Peyer's patch (tissue), 4 donors: ENCODE measurements at regions not wholly inside any gene's neighbourhood (a gene's known extent, or its start where the extent isn't known, plus 50 kb on each side); places are given as distances from the start of the nearest gene placed in this dataset.

Experiments used
- DNase-seq, 3 donors: peaks; one replicate each; pipeline ENCODE4 v3.0.0-alpha.2; 2017 to 2019
- H3K27ac ChIP-seq, 4 donors: fragments of 200-600 bp; sonication (generic); one replicate each; pipeline ENCODE4 v1.5.1; 2016 to 2019
- H3K27me3 ChIP-seq, 2 donors: fragments of 200-600 bp; sonication (generic); one replicate each; pipeline ENCODE4 v1.5.1; 2019
- H3K36me3 ChIP-seq, 3 donors: fragments of 200-600 bp; sonication (generic); one replicate each; pipeline ENCODE4 v1.5.1; 2016 to 2019
- H3K4me1 ChIP-seq, 4 donors: fragments of 200-600 bp; sonication (generic); one replicate each; pipeline ENCODE4 v1.5.1; 2016 to 2019
- H3K4me3 ChIP-seq, 4 donors: fragments of 200-600 bp; sonication (generic); 1 replicate in 3 of 4; 2 replicates in 1 of 4; pipeline ENCODE4 v1.5.1; 2016 to 2019; ENCODE audit warnings: mild to moderate bottlenecking in 1 of 4
- H3K9me3 ChIP-seq, 4 donors: fragments of 200-600 bp; sonication (generic); one replicate each; pipeline ENCODE4 v1.5.1; 2016 to 2019; ENCODE audit warnings: mild to moderate bottlenecking in 1 of 4
- POLR2A ChIP-seq, 2 donors: fragments of 450-650 bp; IDR thresholded peaks; one replicate each; pipeline ENCODE4 v1.5.1; 2017; ENCODE audit warnings: antibody characterized with exemption in 2 of 2, mild to moderate bottlenecking in 2 of 2, moderate library complexity in 2 of 2
- TF ChIP-seq, protein P1 (sequence below), 6 experiments: fragments of 450-650 bp in 4 of 6; fragments of 200-600 bp in 2 of 6; sonication (generic) in 1 of 6; IDR thresholded peaks; one replicate each; pipeline ENCODE4 v1.5.1; 2017 to 2019; ENCODE audit warnings: antibody characterized with exemption in 6 of 6, mild to moderate bottlenecking in 3 of 6, moderate library complexity in 1 of 6

DNA sequence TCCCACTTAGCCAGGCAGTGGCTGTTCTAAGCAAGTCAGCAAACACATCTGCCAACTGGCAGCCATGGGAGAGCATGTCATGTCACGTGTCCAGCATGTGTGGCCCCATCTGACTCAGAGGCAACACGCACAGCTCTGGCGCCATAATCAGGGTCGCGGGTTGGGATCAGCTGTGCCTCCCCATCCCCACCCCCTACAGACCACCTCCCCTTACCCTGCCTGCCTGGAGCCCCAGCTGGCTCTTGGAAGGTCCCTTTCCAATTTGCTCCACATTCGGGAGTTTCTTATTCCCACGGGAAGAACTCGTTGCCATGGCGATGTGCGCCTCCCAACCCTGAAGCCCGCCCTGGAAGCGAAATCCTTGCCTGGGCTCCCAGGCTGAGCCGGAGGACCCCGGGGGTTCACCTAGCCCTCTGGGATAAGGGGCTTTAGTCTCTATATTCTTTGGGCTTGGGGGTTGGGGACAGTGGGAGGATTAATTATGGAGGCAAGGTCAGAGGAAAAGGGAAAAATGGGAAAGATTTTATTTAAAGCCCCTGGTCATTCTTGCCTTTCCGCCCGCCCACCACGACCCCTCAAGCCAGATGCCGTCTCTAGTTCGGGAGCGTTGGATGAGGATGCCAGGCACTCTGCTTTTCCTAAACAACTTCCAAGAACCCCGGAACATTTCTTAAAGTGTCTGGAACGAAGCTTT, 283.7 kb downstream of the ZEB1 start:
- TF ChIP-seq, protein P1, sequence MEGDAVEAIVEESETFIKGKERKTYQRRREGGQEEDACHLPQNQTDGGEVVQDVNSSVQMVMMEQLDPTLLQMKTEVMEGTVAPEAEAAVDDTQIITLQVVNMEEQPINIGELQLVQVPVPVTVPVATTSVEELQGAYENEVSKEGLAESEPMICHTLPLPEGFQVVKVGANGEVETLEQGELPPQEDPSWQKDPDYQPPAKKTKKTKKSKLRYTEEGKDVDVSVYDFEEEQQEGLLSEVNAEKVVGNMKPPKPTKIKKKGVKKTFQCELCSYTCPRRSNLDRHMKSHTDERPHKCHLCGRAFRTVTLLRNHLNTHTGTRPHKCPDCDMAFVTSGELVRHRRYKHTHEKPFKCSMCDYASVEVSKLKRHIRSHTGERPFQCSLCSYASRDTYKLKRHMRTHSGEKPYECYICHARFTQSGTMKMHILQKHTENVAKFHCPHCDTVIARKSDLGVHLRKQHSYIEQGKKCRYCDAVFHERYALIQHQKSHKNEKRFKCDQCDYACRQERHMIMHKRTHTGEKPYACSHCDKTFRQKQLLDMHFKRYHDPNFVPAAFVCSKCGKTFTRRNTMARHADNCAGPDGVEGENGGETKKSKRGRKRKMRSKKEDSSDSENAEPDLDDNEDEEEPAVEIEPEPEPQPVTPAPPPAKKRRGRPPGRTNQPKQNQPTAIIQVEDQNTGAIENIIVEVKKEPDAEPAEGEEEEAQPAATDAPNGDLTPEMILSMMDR (IDR thresholded peaks at IDR 0.05), result no peak
- TF ChIP-seq POLR2A (IDR thresholded peaks at IDR 0.05), result no peak
- peak in 2 of 3 donors; percentile 24 to 79 for DNase-seq

DNA sequence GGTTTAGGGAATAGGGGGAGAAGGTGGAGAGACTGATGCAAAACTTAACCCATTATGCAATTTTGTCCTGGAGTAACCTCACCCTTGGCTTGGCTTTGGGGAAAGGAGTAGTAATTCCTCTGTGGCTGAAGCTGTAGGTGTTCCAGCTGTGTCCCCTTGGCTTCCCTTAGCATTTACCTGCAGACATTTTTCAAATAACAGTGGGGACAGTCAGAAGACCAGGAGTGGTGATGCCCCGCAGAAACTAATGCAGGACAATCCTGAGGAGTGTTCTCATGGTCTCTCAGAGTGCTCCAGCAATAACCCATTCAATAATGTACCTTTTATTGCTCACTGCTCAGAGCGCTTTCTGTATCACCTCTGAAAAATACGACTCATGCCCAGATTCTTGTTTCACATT, 282.1 kb downstream of the ZEB1 start:
- Histone ChIP-seq H3K27ac (no peak overlapping the region), H3K4me3 (no peak overlapping the region)
- TF ChIP-seq, protein P1 (IDR thresholded peaks at IDR 0.05), result no peak
- TF ChIP-seq POLR2A (IDR thresholded peaks at IDR 0.05), result no peak

More for the DNA sequence above, 283.7 kb downstream of the ZEB1 start:
- peaks cover 0 to 11% (median 0%) of the 10 kb centered on the region in 4 donors for H3K4me1 ChIP-seq
- no peaks in the 10 kb centered on the region for H3K36me3 ChIP-seq
- H3K27me3 ChIP-seq, result no peaks in the 10 kb centered on the region
- peak overlapping the region; percentile 28 to 70 (median 53) for H3K4me3 ChIP-seq
- peaks cover 0 to 5% (median 0%) of the 10 kb centered on the region in 4 donors for H3K9me3 ChIP-seq
- H3K27ac ChIP-seq, result peak overlapping the region; percentile 45 to 87 (median 72)

GRCh38 chr10:31599626-31600504, 280.8 kb downstream of the ZEB1 start:
- TF ChIP-seq, protein P1 (IDR thresholded peaks at IDR 0.05), result no peak
- TF ChIP-seq POLR2A (IDR thresholded peaks at IDR 0.05), result no peak
- H3K9me3 ChIP-seq, result peaks cover 0 to 5% (median 0%) of the 10 kb centered on the region in 4 donors
- DNase-seq, result no peak
- H3K4me1 ChIP-seq, result peaks cover 0 to 11% (median 0%) of the 10 kb centered on the region in 4 donors
- no peaks in the 10 kb centered on the region for H3K27me3 ChIP-seq
- H3K4me3 ChIP-seq, result no peak overlapping the region
- no peak overlapping the region for H3K27ac ChIP-seq
- no peaks in the 10 kb centered on the region for H3K36me3 ChIP-seq

More for the DNA sequence above, 282.1 kb downstream of the ZEB1 start:
- Histone ChIP-seq H3K27me3 (no peaks in the 10 kb centered on the region), H3K9me3 (peaks cover 0 to 5% (median 0%) of the 10 kb centered on the region in 4 donors), H3K4me1 (peaks cover 0 to 11% (median 0%) of the 10 kb centered on the region in 4 donors), H3K36me3 (no peaks in the 10 kb centered on the region)
- no peak for DNase-seq

- no peaks in the 10 kb centered on the region for H3K27me3 ChIP-seq
- TF ChIP-seq, protein P1 (IDR thresholded peaks at IDR 0.05), result no peak
- TF ChIP-seq POLR2A (IDR thresholded peaks at IDR 0.05), result no peak
- no peak overlapping the region for H3K4me3 ChIP-seq
- H3K9me3 ChIP-seq, result no peaks in the 10 kb centered on the region
- no peak overlapping the region for H3K27ac ChIP-seq
- no peaks in the 10 kb centered on the region for H3K4me1 ChIP-seq
- H3K36me3 ChIP-seq, result no peaks in the 10 kb centered on the region
- DNase-seq, result no peak
These were observed 277.7 kb downstream of the ZEB1 start for GRCh38 chr10:31596765-31597164.

DNA sequence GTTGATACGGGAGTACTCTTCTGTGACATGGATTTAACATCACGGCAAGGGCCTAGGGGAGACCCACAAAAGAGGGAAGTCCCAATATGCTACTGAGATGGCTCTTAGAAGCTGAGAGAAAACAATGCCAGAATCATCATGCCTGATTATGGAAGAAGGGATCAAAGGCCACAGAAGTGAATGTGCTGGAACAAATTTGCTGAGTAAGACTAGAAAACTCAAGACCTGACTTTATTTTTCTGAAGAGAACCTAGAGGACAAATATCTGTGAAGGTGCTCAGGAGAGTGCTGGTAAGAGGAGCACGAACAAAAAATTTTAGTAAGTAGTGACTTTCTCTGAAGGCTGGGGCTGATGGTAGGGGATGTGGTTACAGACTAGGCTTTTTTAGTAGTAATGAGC, 277.0 kb downstream of the ZEB1 start:
- no peak for DNase-seq
- H3K9me3 ChIP-seq, result no peaks in the 10 kb centered on the region
- no peaks in the 10 kb centered on the region for H3K4me1 ChIP-seq
- no peak for TF ChIP-seq POLR2A (IDR thresholded peaks at IDR 0.05)
- TF ChIP-seq, protein P1 (IDR thresholded peaks at IDR 0.05), result no peak
- H3K27ac ChIP-seq, result no peak overlapping the region
- no peaks in the 10 kb centered on the region for H3K36me3 ChIP-seq
- no peaks in the 10 kb centered on the region for H3K27me3 ChIP-seq
- no peak overlapping the region for H3K4me3 ChIP-seq
